Heart right ventricle (tissue), 16 donors: ENCODE measurements at regions not wholly inside any gene's neighbourhood (a gene's known extent, or its start where the extent isn't known, plus 50 kb on each side); places are given as distances from the start of the nearest gene placed in this dataset.

Source experiments
- ATAC-seq, 8 donors: fragments of 200-7000 bp; cut with Tn5 transposase; one replicate each; pipeline ENCODE4 v1.9.1; 2020; ENCODE audit warnings: mild to moderate bottlenecking in 8 of 8, moderate library complexity in 8 of 8, moderate number of reproducible peaks in 1 of 8
- DNase-seq, 2 donors: peaks; one replicate each; pipeline ENCODE4 v3.0.0-alpha.2; 2020
- H3K27ac ChIP-seq, 10 donors: fragments of 200-600 bp; sonication (generic) in 2 of 10; one replicate each; pipeline versions ENCODE4 v1.5.0 to v1.8.0; 2020 to 2022; ENCODE audit warnings: mild to moderate bottlenecking in 3 of 10
- H3K27me3 ChIP-seq, 7 donors: fragments of 200-600 bp; one replicate each; pipeline ENCODE4 v1.8.0; 2021 to 2022; ENCODE audit warnings: mild to moderate bottlenecking in 2 of 7
- H3K36me3 ChIP-seq, 9 donors: fragments of 200-600 bp; sonication (generic) in 1 of 9; one replicate each; pipeline versions ENCODE4 v1.5.0 to v1.8.0; 2020 to 2022; ENCODE audit warnings: mild to moderate bottlenecking in 2 of 9
- H3K4me1 ChIP-seq, 9 donors: fragments of 200-600 bp; sonication (generic) in 1 of 9; one replicate each; pipeline versions ENCODE4 v1.5.0 to v1.8.0; 2020 to 2022; ENCODE audit warnings: mild to moderate bottlenecking in 4 of 9
- H3K4me3 ChIP-seq, 10 donors: fragments of 200-600 bp; sonication (generic) in 2 of 10; one replicate each; pipeline versions ENCODE4 v1.5.0 to v1.8.0; 2020 to 2022; ENCODE audit warnings: mild to moderate bottlenecking in 7 of 10, moderate library complexity in 2 of 10
- H3K9me3 ChIP-seq, 11 donors: fragments of 200-600 bp in 10 of 11; sonication (generic) in 2 of 11; one replicate each; pipeline versions ENCODE4 v1.5.0 to v1.8.0; 2013 to 2022; ENCODE audit warnings: mild to moderate bottlenecking in 2 of 11, control low read depth in 1 of 11, moderate library complexity in 1 of 11
- CTCF ChIP-seq, 9 donors: fragments of 200-600 bp; sonication (generic) in 2 of 9; IDR thresholded peaks; one replicate each; pipeline versions ENCODE4 v1.5.0 to v1.8.0; 2021 to 2022; ENCODE audit warnings: antibody characterized with exemption in 9 of 9, mild to moderate bottlenecking in 5 of 9, moderate library complexity in 1 of 9
- whole genome bisulfite sequencing, 2 donors: extraction: QIAGEN DNeasy Blood & Tissue Kit; methylation state at CpG; one replicate each; pipeline ENCODE4 v1.1.7; 2013; ENCODE audit warnings: inconsistent platforms in 1 of 2; 5-methylcytosine and 5-hydroxymethylcytosine counted together
- intact Hi-C, 10 donors: fragments of 100-400 bp; cut with DNase I; formaldehyde crosslinking; loops; one replicate each; pipeline versions ENCODE4 v1.11.1 to v1.14.2; 2022
- donor health status: Arrhythmogenic right ventricular cardiomyopathy.
- donor health status: ischemic (EF 13 %, LVEDD 7.1; RV severe dilation, severe dysfunction).
- donor health status: healthy with polysubstance abuse.
- donor health status: DM: no; HTN: yes; CAD: no.
- donor health status: DM: no; HTN: no; CAD: no.
- donor health status: ischemic (EF 25% LVEDD 6.9; RV normal size, moderate dysfunction).
- donor health status: ischemic (EF 25% LVEDD 5.7; RV mildly dilated, moderate dysfunction).
- donor health status: healthy.
- donor health status: DM: yes; HTN: yes; CAD: no.
- donor health status: Ischemic cardiomyopathy.
- donor health status: ischemic (EF 35%, LVEDD 5.7; RV mildly dilated, moderate dysfunction).
- donor health status: nonischemic (EF 11% LVEDD 7.7; RV severe dilation, severe dysfunction).
- donor health status: DM: yes; HTN: yes; CAD: no.
- donor health status: PGD.
- donor health status: ischemic (EF 29% LVEDD 5.4; RV normal size, mild dysfunction).
- donor health status: nonischemic (EF 23%, LVEDD 6.1; RV moderate dilation, normal function).

GRCh38 chr16:5951486-5951885 is 853.9 kb upstream of the EEF2KMT start:
- ATAC-seq (no peak), DNase-seq (no peak)
- no peaks in the 10 kb centered on the region for H3K4me1 ChIP-seq
- H3K9me3 ChIP-seq, result peaks cover 0 to 12% (median 0%) of the 10 kb centered on the region in 11 donors
- H3K36me3 ChIP-seq, result no peaks in the 10 kb centered on the region
- TF ChIP-seq CTCF (IDR thresholded peaks at IDR 0.05), result no peak
- intact Hi-C loops, result no loop called here
- WGBS, 2 donors, result 76 to 87% methylated on average over 5 of the region's 5 CpGs
- no peaks in the 10 kb centered on the region for H3K27me3 ChIP-seq
- H3K4me3 ChIP-seq, result no peak overlapping the region
- no peak overlapping the region for H3K27ac ChIP-seq

GRCh38 chr16:5944971-5945370 is 847.4 kb upstream of the EEF2KMT start:
- Histone ChIP-seq H3K27me3 (no peaks in the 10 kb centered on the region), H3K4me3 (no peak overlapping the region), H3K36me3 (no peaks in the 10 kb centered on the region), H3K4me1 (no peaks in the 10 kb centered on the region), H3K27ac (no peak overlapping the region), H3K9me3 (peaks cover 0 to 53% (median 12%) of the 10 kb centered on the region in 11 donors)
- 62 to 63% methylated on average over 4 of the region's 4 CpGs for WGBS, 2 donors
- no peak for ATAC-seq
- TF ChIP-seq CTCF (IDR thresholded peaks at IDR 0.05), result no peak
- intact Hi-C loops, result no loop called here
- no peak for DNase-seq

- DNase-seq (no peak), ATAC-seq (no peak)
- Histone ChIP-seq H3K36me3 (no peaks in the 10 kb centered on the region), H3K27me3 (no peaks in the 10 kb centered on the region), H3K9me3 (peaks cover 0 to 72% (median 20%) of the 10 kb centered on the region in 11 donors), H3K4me3 (no peak overlapping the region), H3K4me1 (no peaks in the 10 kb centered on the region), H3K27ac (no peak overlapping the region)
- intact Hi-C loops, result no loop called here
- no peak for TF ChIP-seq CTCF (IDR thresholded peaks at IDR 0.05)
- WGBS, 2 donors, result 85 to 88% methylated on average over 1 of the region's 1 CpG
These were observed 841.0 kb upstream of the EEF2KMT start for GRCh38 chr16:5938607-5939006.

GRCh38 chr16:5932906-5933305 is 835.3 kb upstream of the EEF2KMT start:
- no peak for DNase-seq
- H3K36me3 ChIP-seq, result no peaks in the 10 kb centered on the region
- no peaks in the 10 kb centered on the region for H3K4me1 ChIP-seq
- H3K27me3 ChIP-seq, result peaks cover 0 to 4% (median 0%) of the 10 kb centered on the region in 7 donors
- ATAC-seq, result no peak
- intact Hi-C loops, result no loop called here
- peaks cover 0 to 16% (median 1%) of the 10 kb centered on the region in 11 donors for H3K9me3 ChIP-seq
- H3K4me3 ChIP-seq, result no peak overlapping the region
- WGBS, 2 donors, result 59 to 63% methylated on average over 9 of the region's 9 CpGs
- no peak overlapping the region for H3K27ac ChIP-seq
- TF ChIP-seq CTCF (IDR thresholded peaks at IDR 0.05), result no peak
